ENCODE measurements at regions not wholly inside any gene's neighbourhood (a gene's known extent, or its start where the extent isn't known, plus 50 kb on each side); places are given as distances from the start of the nearest gene placed in this dataset.

DNA sequence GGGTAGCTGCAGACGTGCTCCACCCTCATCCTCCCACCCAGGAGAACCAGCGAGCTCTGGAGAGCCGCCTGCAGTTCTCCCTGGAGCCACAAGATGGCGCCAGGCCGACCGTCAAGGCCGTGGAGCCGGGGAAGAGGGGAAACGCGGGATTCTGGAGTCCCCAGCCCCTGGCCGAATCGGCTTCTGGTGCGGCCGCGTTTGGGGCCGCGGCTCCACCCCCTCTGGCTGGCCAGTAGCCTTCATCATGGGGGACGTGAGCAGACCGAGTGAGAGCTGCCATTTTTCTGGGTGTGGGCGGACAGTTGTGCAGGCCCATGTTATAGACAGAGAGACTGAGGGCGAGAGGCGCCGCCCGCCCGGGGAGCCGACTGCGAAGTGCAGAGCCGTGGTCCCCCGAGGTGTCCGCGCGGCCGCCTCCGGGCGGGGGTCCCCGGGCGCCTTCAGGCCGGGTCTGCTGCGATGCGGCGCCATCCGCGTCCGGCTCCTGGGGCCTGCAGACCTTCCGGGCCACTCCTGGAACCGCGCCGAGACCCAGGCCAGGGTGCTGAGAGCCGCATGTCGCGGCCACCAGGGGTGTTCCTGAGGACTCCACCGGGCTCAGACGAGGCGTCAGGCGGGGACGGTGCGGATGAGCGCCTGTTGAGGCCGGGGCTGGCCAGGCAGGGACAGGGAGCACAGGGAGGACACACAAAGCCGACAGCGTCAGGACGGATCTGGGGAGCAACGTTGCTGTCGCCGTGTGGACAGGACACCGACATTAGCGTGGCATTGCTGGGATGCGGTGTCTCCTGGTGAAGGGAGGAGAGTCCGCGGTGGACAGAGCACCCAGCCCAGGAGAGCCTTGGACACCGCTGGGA is 418.2 kb upstream of the HS6ST1 start (continued):
- TF ChIP-seq ARHGAP35 (CRISPR knock-in tag; IDR thresholded peaks at IDR 0.05; ENCODE audit: borderline replicate concordance): no peak
- TF ChIP-seq, protein P1, sequence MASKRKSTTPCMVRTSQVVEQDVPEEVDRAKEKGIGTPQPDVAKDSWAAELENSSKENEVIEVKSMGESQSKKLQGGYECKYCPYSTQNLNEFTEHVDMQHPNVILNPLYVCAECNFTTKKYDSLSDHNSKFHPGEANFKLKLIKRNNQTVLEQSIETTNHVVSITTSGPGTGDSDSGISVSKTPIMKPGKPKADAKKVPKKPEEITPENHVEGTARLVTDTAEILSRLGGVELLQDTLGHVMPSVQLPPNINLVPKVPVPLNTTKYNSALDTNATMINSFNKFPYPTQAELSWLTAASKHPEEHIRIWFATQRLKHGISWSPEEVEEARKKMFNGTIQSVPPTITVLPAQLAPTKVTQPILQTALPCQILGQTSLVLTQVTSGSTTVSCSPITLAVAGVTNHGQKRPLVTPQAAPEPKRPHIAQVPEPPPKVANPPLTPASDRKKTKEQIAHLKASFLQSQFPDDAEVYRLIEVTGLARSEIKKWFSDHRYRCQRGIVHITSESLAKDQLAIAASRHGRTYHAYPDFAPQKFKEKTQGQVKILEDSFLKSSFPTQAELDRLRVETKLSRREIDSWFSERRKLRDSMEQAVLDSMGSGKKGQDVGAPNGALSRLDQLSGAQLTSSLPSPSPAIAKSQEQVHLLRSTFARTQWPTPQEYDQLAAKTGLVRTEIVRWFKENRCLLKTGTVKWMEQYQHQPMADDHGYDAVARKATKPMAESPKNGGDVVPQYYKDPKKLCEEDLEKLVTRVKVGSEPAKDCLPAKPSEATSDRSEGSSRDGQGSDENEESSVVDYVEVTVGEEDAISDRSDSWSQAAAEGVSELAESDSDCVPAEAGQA (IDR thresholded peaks at IDR 0.05; ENCODE audit: low read depth): no peak
- TF ChIP-seq, protein P1 (CRISPR knock-in tag; IDR thresholded peaks at IDR 0.05; ENCODE audit: borderline replicate concordance): no peak
- TF ChIP-seq ATAD3A (CRISPR knock-in tag; IDR thresholded peaks at IDR 0.05): no peak
- TF ChIP-seq, protein P2, sequence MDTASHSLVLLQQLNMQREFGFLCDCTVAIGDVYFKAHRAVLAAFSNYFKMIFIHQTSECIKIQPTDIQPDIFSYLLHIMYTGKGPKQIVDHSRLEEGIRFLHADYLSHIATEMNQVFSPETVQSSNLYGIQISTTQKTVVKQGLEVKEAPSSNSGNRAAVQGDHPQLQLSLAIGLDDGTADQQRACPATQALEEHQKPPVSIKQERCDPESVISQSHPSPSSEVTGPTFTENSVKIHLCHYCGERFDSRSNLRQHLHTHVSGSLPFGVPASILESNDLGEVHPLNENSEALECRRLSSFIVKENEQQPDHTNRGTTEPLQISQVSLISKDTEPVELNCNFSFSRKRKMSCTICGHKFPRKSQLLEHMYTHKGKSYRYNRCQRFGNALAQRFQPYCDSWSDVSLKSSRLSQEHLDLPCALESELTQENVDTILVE (CRISPR knock-in tag; IDR thresholded peaks at IDR 0.05): no peak
- 0 out of 2 replicates have a peak, but pooled peaks have one; percentile 56 for TF ChIP-seq CHCHD3 (CRISPR knock-in tag; IDR thresholded peaks at IDR 0.05)
- no peak for TF ChIP-seq KAT7 (CRISPR knock-in tag; IDR thresholded peaks at IDR 0.05; ENCODE audit: borderline replicate concordance)
- TF ChIP-seq, protein P3, sequence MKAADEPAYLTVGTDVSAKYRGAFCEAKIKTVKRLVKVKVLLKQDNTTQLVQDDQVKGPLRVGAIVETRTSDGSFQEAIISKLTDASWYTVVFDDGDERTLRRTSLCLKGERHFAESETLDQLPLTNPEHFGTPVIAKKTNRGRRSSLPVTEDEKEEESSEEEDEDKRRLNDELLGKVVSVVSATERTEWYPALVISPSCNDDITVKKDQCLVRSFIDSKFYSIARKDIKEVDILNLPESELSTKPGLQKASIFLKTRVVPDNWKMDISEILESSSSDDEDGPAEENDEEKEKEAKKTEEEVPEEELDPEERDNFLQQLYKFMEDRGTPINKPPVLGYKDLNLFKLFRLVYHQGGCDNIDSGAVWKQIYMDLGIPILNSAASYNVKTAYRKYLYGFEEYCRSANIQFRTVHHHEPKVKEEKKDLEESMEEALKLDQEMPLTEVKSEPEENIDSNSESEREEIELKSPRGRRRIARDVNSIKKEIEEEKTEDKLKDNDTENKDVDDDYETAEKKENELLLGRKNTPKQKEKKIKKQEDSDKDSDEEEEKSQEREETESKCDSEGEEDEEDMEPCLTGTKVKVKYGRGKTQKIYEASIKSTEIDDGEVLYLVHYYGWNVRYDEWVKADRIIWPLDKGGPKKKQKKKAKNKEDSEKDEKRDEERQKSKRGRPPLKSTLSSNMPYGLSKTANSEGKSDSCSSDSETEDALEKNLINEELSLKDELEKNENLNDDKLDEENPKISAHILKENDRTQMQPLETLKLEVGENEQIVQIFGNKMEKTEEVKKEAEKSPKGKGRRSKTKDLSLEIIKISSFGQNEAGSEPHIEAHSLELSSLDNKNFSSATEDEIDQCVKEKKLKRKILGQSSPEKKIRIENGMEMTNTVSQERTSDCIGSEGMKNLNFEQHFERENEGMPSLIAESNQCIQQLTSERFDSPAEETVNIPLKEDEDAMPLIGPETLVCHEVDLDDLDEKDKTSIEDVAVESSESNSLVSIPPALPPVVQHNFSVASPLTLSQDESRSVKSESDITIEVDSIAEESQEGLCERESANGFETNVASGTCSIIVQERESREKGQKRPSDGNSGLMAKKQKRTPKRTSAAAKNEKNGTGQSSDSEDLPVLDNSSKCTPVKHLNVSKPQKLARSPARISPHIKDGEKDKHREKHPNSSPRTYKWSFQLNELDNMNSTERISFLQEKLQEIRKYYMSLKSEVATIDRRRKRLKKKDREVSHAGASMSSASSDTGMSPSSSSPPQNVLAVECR (CRISPR knock-in tag; IDR thresholded peaks at IDR 0.05; ENCODE audit: borderline replicate concordance): peak; percentile 19; the same call in 1 of the 2 replicates
- no peak for TF ChIP-seq PPARG (CRISPR knock-in tag; conservative IDR thresholded peaks at IDR 0.05)
- TF ChIP-seq ZNF629 (CRISPR knock-in tag; conservative IDR thresholded peaks at IDR 0.05): peak; percentile 79
- no peak for TF ChIP-seq CCAR2 (optimal IDR thresholded peaks at IDR 0.05; ENCODE audit: low read depth, low read length)
- peak; percentile 18; the same call in 1 of the 2 replicates for TF ChIP-seq BHLHE40 (IDR thresholded peaks at IDR 0.05; ENCODE audit: low read length)
- peak; percentile 4 for TF ChIP-seq ZFP36 (IDR thresholded peaks at IDR 0.05; ENCODE audit: borderline replicate concordance, low read depth, low read length, partially characterized antibody)
- no peak for TF ChIP-seq ZNF713 (CRISPR knock-in tag; IDR thresholded peaks at IDR 0.05)
- no peak for TF ChIP-seq ZSCAN29 (CRISPR knock-in tag; conservative IDR thresholded peaks at IDR 0.05)
- no peak for TF ChIP-seq RCOR2 (CRISPR knock-in tag; IDR thresholded peaks at IDR 0.05)
- TF ChIP-seq ZNF891 (CRISPR knock-in tag; IDR thresholded peaks at IDR 0.05): 0 out of 2 replicates have a peak, but pooled peaks have one; percentile 27
- no peak for TF ChIP-seq ZNF282 (IDR thresholded peaks at IDR 0.05; ENCODE audit: partially characterized antibody)
- TF ChIP-seq ZNF816 (CRISPR knock-in tag; IDR thresholded peaks at IDR 0.05; ENCODE audit: borderline replicate concordance): no peak
